Activated CD4-positive, CD25-positive, alpha-beta regulatory T cell (primary cell): ENCODE measurements at regions not wholly inside any gene's neighbourhood (a gene's known extent, or its start where the extent isn't known, plus 50 kb on each side); places are given as distances from the start of the nearest gene placed in this dataset.

ENCODE experiments used
- DNase-seq, 4 experiments: peaks; one replicate each; lab custom pipeline; 2025; lab: John Stamatoyannopoulos, UW

GRCh38 chr10:28926932-28927331 is 249.6 kb downstream of the BAMBI start:
- DNase-seq = no peak

GRCh38 chr10:28928484-28928883 is 251.2 kb downstream of the BAMBI start:
- no peak for DNase-seq

GRCh38 chr10:28929942-28930341 is 252.6 kb downstream of the BAMBI start:
- DNase-seq = no peak

GRCh38 chr10:28930514-28931495 is 253.5 kb downstream of the BAMBI start:
- DNase-seq = no peak

- no peak for DNase-seq
Observed at GRCh38 chr10:28935061-28935460, 257.7 kb downstream of the BAMBI start.

GRCh38 chr10:28937959-28938358 is 260.6 kb downstream of the BAMBI start:
- no peak for DNase-seq

GRCh38 chr10:28938745-28939144 is 261.4 kb downstream of the BAMBI start:
- no peak for DNase-seq

- DNase-seq = no peak
Observed at GRCh38 chr10:28939281-28940157, 262.2 kb downstream of the BAMBI start.

GRCh38 chr10:28940158-28940888 is 263.0 kb downstream of the BAMBI start:
- no peak for DNase-seq

GRCh38 chr10:28942012-28942411 is 264.7 kb downstream of the BAMBI start:
- no peak for DNase-seq

- DNase-seq = no peak
Observed at GRCh38 chr10:28945959-28946358, 268.6 kb downstream of the BAMBI start.

- DNase-seq = no peak
Observed at GRCh38 chr10:28946479-28946878, 269.2 kb downstream of the BAMBI start.

- no peak for DNase-seq
Observed at GRCh38 chr10:28947171-28947570, 269.9 kb downstream of the BAMBI start.

- DNase-seq = no peak
Observed at GRCh38 chr10:28948046-28948445, 270.7 kb downstream of the BAMBI start.

- DNase-seq = no peak
Observed at GRCh38 chr10:28949005-28950004, 272.0 kb downstream of the BAMBI start.

- DNase-seq = no peak
Observed at GRCh38 chr10:28951484-28951883, 274.2 kb downstream of the BAMBI start.

GRCh38 chr10:28952523-28952922 is 275.2 kb downstream of the BAMBI start:
- DNase-seq = no peak

GRCh38 chr10:28954211-28954610 is 276.9 kb downstream of the BAMBI start:
- no peak for DNase-seq

GRCh38 chr10:28958468-28958867 is 281.1 kb downstream of the BAMBI start:
- no peak for DNase-seq

- no peak for DNase-seq
Observed at GRCh38 chr10:28959850-28960501, 282.7 kb downstream of the BAMBI start.
